A549 (cell line): ENCODE measurements at regions not wholly inside any gene's neighbourhood (a gene's known extent, or its start where the extent isn't known, plus 50 kb on each side); places are given as distances from the start of the nearest gene placed in this dataset.

Experiments used
- CBX8 ChIP-seq: fragments of 200-600 bp; sonication (generic); IDR thresholded peaks from 2 replicates; pipeline ENCODE4 v1.6.1; 2016
- CEBPB ChIP-seq, 2 experiments: fragments of >200 bp in 1 of 2; sonication (Bioruptor Twin) in 1 of 2; formaldehyde crosslinking in 1 of 2; IDR thresholded peaks; 2 replicates each; pipeline ENCODE4 v1.6.1; 2012 to 2016
- EP300 ChIP-seq, 2 experiments: fragments of >200 bp; sonication (Bioruptor Twin); formaldehyde crosslinking; IDR thresholded peaks; 2 replicates in 1 of 2; 3 replicates in 1 of 2; pipeline ENCODE4 v1.6.1; 2016 to 2017
- KDM1A ChIP-seq: fragments of 200-600 bp; sonication (generic); IDR thresholded peaks from 2 replicates; pipeline ENCODE4 v1.6.1; 2016; ENCODE audit warnings: low read depth, mild to moderate bottlenecking
- PHF8 ChIP-seq: fragments of 200-600 bp; sonication (generic); IDR thresholded peaks from 2 replicates; pipeline ENCODE4 v1.6.1; 2016; ENCODE audit warnings: low read depth, mild to moderate bottlenecking, antibody characterized with exemption, moderate library complexity, borderline replicate concordance
- RAD21 ChIP-seq, 2 experiments: fragments of >200 bp in 1 of 2; sonication (Bioruptor Twin) in 1 of 2; formaldehyde crosslinking in 1 of 2; IDR thresholded peaks in 1 of 2; conservative IDR thresholded peaks in 1 of 2; 2 replicates in 1 of 2; 3 replicates in 1 of 2; pipeline ENCODE4 v1.6.1; 2012 to 2018; ENCODE audit warnings: inconsistent platforms in 1 of 2
- TP53 ChIP-seq: fragments of 250-450 bp; sonication (Bioruptor Pico); IDR thresholded peaks from 2 replicates; pipeline ENCODE4 v1.5.0; 2021; ENCODE audit warnings: mild to moderate bottlenecking, moderate library complexity
- ZSCAN20 ChIP-seq: fragments of 250-450 bp; sonication (Bioruptor Pico); IDR thresholded peaks from 2 replicates; pipeline ENCODE4 v1.8.0; 2022; ENCODE audit warnings: mild to moderate bottlenecking, moderate library complexity
- TF ChIP-seq, protein P1 (sequence below): fragments of >200 bp; sonication (Bioruptor Twin); formaldehyde crosslinking; IDR thresholded peaks from 3 replicates; pipeline ENCODE4 v1.5.1; 2016

DNA sequence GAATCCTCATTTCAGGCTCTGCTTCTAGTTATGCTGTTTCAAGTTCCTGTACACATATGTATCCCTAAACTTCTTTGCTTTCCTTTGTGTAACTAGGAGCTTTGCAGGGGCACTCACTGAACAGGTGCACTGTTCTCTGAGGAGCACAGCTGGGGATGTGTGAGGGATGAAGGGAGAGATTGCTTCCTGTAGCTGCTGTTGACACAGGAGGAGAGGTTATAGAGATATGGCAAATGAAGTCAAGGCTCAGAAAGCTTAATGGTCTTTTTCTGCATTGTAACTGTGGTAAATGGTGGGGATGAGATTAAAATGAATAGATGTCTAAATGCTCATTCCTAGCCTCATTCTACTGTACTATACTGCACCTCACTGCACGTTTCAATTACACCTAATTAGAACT lies 454.3 kb downstream of the BTBD3 start:
- TF ChIP-seq, protein P1, sequence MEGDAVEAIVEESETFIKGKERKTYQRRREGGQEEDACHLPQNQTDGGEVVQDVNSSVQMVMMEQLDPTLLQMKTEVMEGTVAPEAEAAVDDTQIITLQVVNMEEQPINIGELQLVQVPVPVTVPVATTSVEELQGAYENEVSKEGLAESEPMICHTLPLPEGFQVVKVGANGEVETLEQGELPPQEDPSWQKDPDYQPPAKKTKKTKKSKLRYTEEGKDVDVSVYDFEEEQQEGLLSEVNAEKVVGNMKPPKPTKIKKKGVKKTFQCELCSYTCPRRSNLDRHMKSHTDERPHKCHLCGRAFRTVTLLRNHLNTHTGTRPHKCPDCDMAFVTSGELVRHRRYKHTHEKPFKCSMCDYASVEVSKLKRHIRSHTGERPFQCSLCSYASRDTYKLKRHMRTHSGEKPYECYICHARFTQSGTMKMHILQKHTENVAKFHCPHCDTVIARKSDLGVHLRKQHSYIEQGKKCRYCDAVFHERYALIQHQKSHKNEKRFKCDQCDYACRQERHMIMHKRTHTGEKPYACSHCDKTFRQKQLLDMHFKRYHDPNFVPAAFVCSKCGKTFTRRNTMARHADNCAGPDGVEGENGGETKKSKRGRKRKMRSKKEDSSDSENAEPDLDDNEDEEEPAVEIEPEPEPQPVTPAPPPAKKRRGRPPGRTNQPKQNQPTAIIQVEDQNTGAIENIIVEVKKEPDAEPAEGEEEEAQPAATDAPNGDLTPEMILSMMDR = no peak
- no peak for TF ChIP-seq KDM1A
- TF ChIP-seq CEBPB (IDR thresholded peaks at IDR 0.05) = no peak
- no peak for TF ChIP-seq CBX8
- TF ChIP-seq PHF8 = no peak
- TF ChIP-seq RAD21 (conservative IDR thresholded peaks at IDR 0.05 in 1 of 2, IDR thresholded peaks at IDR 0.05 in 1 of 2) = no peak
- no peak for TF ChIP-seq TP53 (CRISPR knock-in tag)
- no peak for TF ChIP-seq EP300 (IDR thresholded peaks at IDR 0.05)
- TF ChIP-seq ZSCAN20 (CRISPR knock-in tag) = no peak
